CD14-positive monocyte (primary cell): ENCODE measurements at regions not wholly inside any gene's neighbourhood (a gene's known extent, or its start where the extent isn't known, plus 50 kb on each side); places are given as distances from the start of the nearest gene placed in this dataset.

ENCODE experiments used
- DNase-seq, 3 donors: peaks; one replicate each; pipeline ENCODE4 v3.0.0-alpha.2; 2011 to 2022
- H2AFZ ChIP-seq: 2 replicates; pipeline ENCODE4 v1.6.0; 2012; ENCODE audit warnings: mild to moderate bottlenecking, low read depth, low read length, inconsistent platforms; ENCODE audit not compliant: insufficient read depth, poor library complexity, severe bottlenecking
- H3K27ac ChIP-seq, 2 donors: 1 replicate in 1 of 2; 2 replicates in 1 of 2; pipeline ENCODE4 v1.5.1; 2012 to 2013; ENCODE audit warnings: low read length in 2 of 2, control low read depth in 1 of 2, inconsistent platforms in 1 of 2, low read depth in 1 of 2, mild to moderate bottlenecking in 1 of 2
- H3K27me3 ChIP-seq, 2 donors: one replicate each; pipeline versions ENCODE4 v1.6.0 to v1.6.1; 2011 to 2013; ENCODE audit warnings: low read length in 2 of 2; ENCODE audit not compliant: control insufficient read depth in 2 of 2, insufficient read depth in 2 of 2
- H3K36me3 ChIP-seq, 2 donors: replicated peaks in 1 of 2; 1 replicate in 1 of 2; 2 replicates in 1 of 2; pipeline versions ENCODE4 v1.5.1 to v1.6.1; 2012 to 2013; ENCODE audit warnings: low read length in 2 of 2, control low read depth in 1 of 2, inconsistent platforms in 1 of 2, mild to moderate bottlenecking in 1 of 2; ENCODE audit not compliant: insufficient read depth in 2 of 2, control insufficient read depth in 1 of 2
- H3K4me1 ChIP-seq, 2 donors: 1 replicate in 1 of 2; 2 replicates in 1 of 2; pipeline versions ENCODE4 v1.5.1 to v1.6.1; 2012 to 2013; ENCODE audit warnings: low read length in 2 of 2, control low read depth in 1 of 2, inconsistent platforms in 1 of 2, mild to moderate bottlenecking in 1 of 2, moderate library complexity in 1 of 2; ENCODE audit not compliant: insufficient read depth in 2 of 2, control insufficient read depth in 1 of 2
- H3K4me2 ChIP-seq: replicated peaks from 2 replicates; pipeline ENCODE3; 2012; ENCODE audit warnings: low read length, moderate library complexity, mild to moderate bottlenecking; ENCODE audit not compliant: poor library complexity, severe bottlenecking; ENCODE audit errors: extremely low read depth
- H3K4me3 ChIP-seq, 3 experiments: fragments of 200-600 bp in 1 of 3; sonication (generic) in 1 of 3; replicated peaks in 1 of 3; 1 replicate in 2 of 3; 2 replicates in 1 of 3; pipeline ENCODE4 v1.5.1; 2011 to 2013; ENCODE audit warnings: low read length in 3 of 3, mild to moderate bottlenecking in 3 of 3, control low read depth in 2 of 3, low read depth in 2 of 3, inconsistent platforms in 1 of 3, moderate library complexity in 1 of 3
- H3K79me2 ChIP-seq: 2 replicates; pipeline ENCODE4 v1.6.0; 2012; ENCODE audit warnings: mild to moderate bottlenecking, control low read depth, inconsistent platforms, low read length, moderate library complexity; ENCODE audit not compliant: insufficient read depth
- H3K9ac ChIP-seq: 2 replicates; pipeline ENCODE4 v1.6.0; 2017; ENCODE audit warnings: low read length, mild to moderate bottlenecking; ENCODE audit not compliant: insufficient read depth, poor library complexity, severe bottlenecking
- H3K9me3 ChIP-seq, 2 donors: replicated peaks in 1 of 2; 1 replicate in 1 of 2; 2 replicates in 1 of 2; pipeline versions ENCODE4 v1.5.1 to v1.6.1; 2012 to 2013; ENCODE audit warnings: low read length in 2 of 2, control low read depth in 1 of 2; ENCODE audit not compliant: control insufficient read depth in 1 of 2, insufficient read depth in 1 of 2
- H4K20me1 ChIP-seq: 2 replicates; pipeline ENCODE4 v1.6.0; 2012; ENCODE audit warnings: mild to moderate bottlenecking, low read length, control low read depth, moderate library complexity; ENCODE audit not compliant: insufficient read depth
- H3K27ac Mint-ChIP-seq, 7 donors: one replicate each; pipeline ENCODE4 v1.8.0; 2020; ENCODE audit warnings: mild to moderate bottlenecking in 7 of 7, mixed read lengths in 7 of 7, moderate library complexity in 6 of 7, inconsistent platforms in 2 of 7
- H3K27me3 Mint-ChIP-seq, 3 donors: one replicate each; pipeline ENCODE4 v1.8.0; 2021 to 2022; ENCODE audit warnings: low read depth in 3 of 3, mild to moderate bottlenecking in 3 of 3, mixed read lengths in 3 of 3, moderate library complexity in 3 of 3, inconsistent platforms in 1 of 3
- H3K36me3 Mint-ChIP-seq, 2 donors: one replicate each; pipeline ENCODE4 v1.8.0; 2020; ENCODE audit warnings: mixed read lengths in 2 of 2, inconsistent platforms in 1 of 2, mild to moderate bottlenecking in 1 of 2
- H3K4me1 Mint-ChIP-seq: one replicate; pipeline ENCODE4 v1.8.0; 2020; ENCODE audit warnings: mild to moderate bottlenecking, mixed read lengths
- H3K4me3 Mint-ChIP-seq, 2 donors: one replicate each; pipeline ENCODE4 v1.8.0; 2020; ENCODE audit warnings: mild to moderate bottlenecking in 2 of 2, mixed read lengths in 2 of 2, moderate library complexity in 1 of 2
- H3K9me3 Mint-ChIP-seq, 7 donors: one replicate each; pipeline ENCODE4 v1.8.0; 2020 to 2022; ENCODE audit warnings: mixed read lengths in 7 of 7, mild to moderate bottlenecking in 6 of 7, moderate library complexity in 6 of 7, inconsistent platforms in 2 of 7
- CTCF ChIP-seq: fragments of 200-600 bp; IDR thresholded peaks from one replicate; pipeline ENCODE4 v1.8.0; 2022; ENCODE audit warnings: antibody characterized with exemption, mild to moderate bottlenecking
- WGBS: methylation state at CpG from one replicate; pipeline ENCODE4 v1.1.5; 2013; ENCODE audit warnings: missing lambda C conversion rate; ENCODE audit not compliant: insufficient coverage; 5-methylcytosine and 5-hydroxymethylcytosine counted together
- intact Hi-C, 2 donors: fragments of 100-400 bp; cut with micrococcal nuclease; formaldehyde crosslinking; loops; one replicate each; pipeline versions ENCODE4 v1.15.0 to v1.15.1; 2023

- Mint-ChIP-seq H3K4me1 (no peaks in the 10 kb centered on the region), H3K27ac (no peak overlapping the region), H3K9me3 (peaks cover 0 to 3% (median 0%) of the 10 kb centered on the region in 7 donors), H3K4me3 (no peak overlapping the region), H3K27me3 (no peaks in the 10 kb centered on the region), H3K36me3 (no peaks in the 10 kb centered on the region)
- H3K9ac ChIP-seq: no peak overlapping the region
- H2AFZ ChIP-seq: no peak overlapping the region
- WGBS: no CpG with 5 or more reads among the region's 2 CpGs
- H3K27ac ChIP-seq: no peak overlapping the region
- no peaks in the 10 kb centered on the region for H3K4me1 ChIP-seq
- no peak for DNase-seq
- no peak overlapping the region for H3K4me3 ChIP-seq
- H3K9me3 ChIP-seq: no peaks in the 10 kb centered on the region
- H3K36me3 ChIP-seq: no peaks in the 10 kb centered on the region
- no peak for TF ChIP-seq CTCF
- H4K20me1 ChIP-seq: no peaks in the 10 kb centered on the region
- intact Hi-C loops: no loop called here
- H3K79me2 ChIP-seq: no peaks in the 10 kb centered on the region
- H3K27me3 ChIP-seq: no peaks in the 10 kb centered on the region
- H3K4me2 ChIP-seq: no peak overlapping the region
Observed at GRCh38 chr4:162349395-162349794, 185.6 kb upstream of the FSTL5 start.

DNA sequence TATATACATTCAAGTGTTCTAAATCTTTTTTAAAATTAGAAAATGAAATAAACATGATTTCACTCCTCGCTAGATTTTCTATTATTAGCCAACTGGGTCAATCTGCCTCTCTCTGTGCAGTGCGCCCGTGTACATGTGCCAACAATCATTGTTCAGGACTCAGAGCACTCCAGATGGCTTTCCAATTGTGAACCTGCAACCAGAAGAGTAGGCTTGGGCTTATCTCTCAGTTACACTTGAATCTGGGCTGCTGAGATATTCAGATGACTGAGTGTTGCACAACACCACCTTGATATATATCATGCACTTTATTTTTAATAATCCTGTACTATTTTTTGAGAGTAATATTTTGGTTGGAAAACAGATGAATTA lies 184.0 kb upstream of the FSTL5 start:
- no peaks in the 10 kb centered on the region for H3K36me3 Mint-ChIP-seq
- Histone ChIP-seq H3K27me3 (no peaks in the 10 kb centered on the region), H3K36me3 (no peaks in the 10 kb centered on the region), H3K4me2 (no peak overlapping the region), H2AFZ (no peak overlapping the region), H3K79me2 (no peaks in the 10 kb centered on the region), H3K4me1 (no peaks in the 10 kb centered on the region), H3K4me3 (no peak overlapping the region), H3K27ac (no peak overlapping the region), H3K9me3 (no peaks in the 10 kb centered on the region), H4K20me1 (no peaks in the 10 kb centered on the region), H3K9ac (no peak overlapping the region)
- H3K9me3 Mint-ChIP-seq: peaks cover 0 to 4% (median 0%) of the 10 kb centered on the region in 7 donors
- no peak for DNase-seq
- no peak overlapping the region for H3K27ac Mint-ChIP-seq
- intact Hi-C loops: no loop called here
- no peak overlapping the region for H3K4me3 Mint-ChIP-seq
- H3K4me1 Mint-ChIP-seq: no peaks in the 10 kb centered on the region
- no peaks in the 10 kb centered on the region for H3K27me3 Mint-ChIP-seq
- WGBS: 6% methylated on average over 2 of the region's 3 CpGs
- TF ChIP-seq CTCF: no peak
